HCT116 (cell line): ENCODE measurements at regions not wholly inside any gene's neighbourhood (a gene's known extent, or its start where the extent isn't known, plus 50 kb on each side); places are given as distances from the start of the nearest gene placed in this dataset.

Experiments used
- EZH2phosphoT487 ChIP-seq: fragments of 200-600 bp; IDR thresholded peaks from 2 replicates; pipeline ENCODE4 v1.6.1; 2018; ENCODE audit warnings: antibody characterized with exemption, borderline replicate concordance
- POLR2AphosphoS5 ChIP-seq: IDR thresholded peaks from 2 replicates; pipeline ENCODE4 v1.6.1; 2011; ENCODE audit warnings: mild to moderate bottlenecking, low read depth, low read length, moderate library complexity
- SIN3A ChIP-seq: IDR thresholded peaks from 2 replicates; pipeline ENCODE4 v1.6.1; 2012; ENCODE audit warnings: low read depth
- SP1 ChIP-seq: IDR thresholded peaks from 2 replicates; pipeline ENCODE4 v1.6.1; 2012; ENCODE audit warnings: low read depth
- TF ChIP-seq, protein P1 (sequence below), 3 experiments: fragments of 200-600 bp in 1 of 3; sonication (generic) in 1 of 3; IDR thresholded peaks in 2 of 3; conservative IDR thresholded peaks in 1 of 3; 2 replicates each; pipeline ENCODE4 v1.5.1; 2012 to 2017; ENCODE audit warnings: low read depth in 2 of 3, low read length in 2 of 3, antibody characterized with exemption in 1 of 3, borderline replicate concordance in 1 of 3, control low read depth in 1 of 3, mild to moderate bottlenecking in 1 of 3, mixed read lengths in 1 of 3, mixed run types in 1 of 3, moderate library complexity in 1 of 3; ENCODE audit not compliant: insufficient read depth in 1 of 3
- TF ChIP-seq, protein P2 (sequence below): IDR thresholded peaks from 2 replicates; pipeline ENCODE4 v1.6.1; 2012; ENCODE audit warnings: low read depth
- TF ChIP-seq, protein P3 (sequence below): IDR thresholded peaks from 2 replicates; pipeline ENCODE4 v1.6.1; 2012

DNA sequence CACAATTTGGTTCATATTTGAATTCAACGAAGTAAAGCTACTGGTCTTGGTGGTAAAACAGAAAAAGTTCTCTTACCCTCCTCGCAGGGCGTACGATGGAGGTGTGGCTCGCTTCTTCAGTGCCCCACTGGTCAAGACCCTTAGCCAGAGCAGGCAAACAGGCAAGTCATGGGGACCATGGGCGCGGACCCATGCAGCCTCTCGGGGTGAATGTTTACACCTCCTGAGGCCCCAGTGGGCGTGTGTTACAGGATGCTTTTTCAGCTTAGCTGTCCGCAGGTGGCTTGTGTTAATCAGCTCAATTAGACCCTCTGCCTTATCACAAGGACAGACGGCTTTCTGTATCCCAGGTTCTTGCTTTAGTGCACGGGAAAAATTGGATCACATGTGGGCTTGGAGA lies 991.8 kb downstream of the GBE1 start:
- TF ChIP-seq SIN3A (no peak), POLR2AphosphoS5 (no peak), SP1 (no peak), EZH2phosphoT487 (no peak)
- TF ChIP-seq, protein P1, sequence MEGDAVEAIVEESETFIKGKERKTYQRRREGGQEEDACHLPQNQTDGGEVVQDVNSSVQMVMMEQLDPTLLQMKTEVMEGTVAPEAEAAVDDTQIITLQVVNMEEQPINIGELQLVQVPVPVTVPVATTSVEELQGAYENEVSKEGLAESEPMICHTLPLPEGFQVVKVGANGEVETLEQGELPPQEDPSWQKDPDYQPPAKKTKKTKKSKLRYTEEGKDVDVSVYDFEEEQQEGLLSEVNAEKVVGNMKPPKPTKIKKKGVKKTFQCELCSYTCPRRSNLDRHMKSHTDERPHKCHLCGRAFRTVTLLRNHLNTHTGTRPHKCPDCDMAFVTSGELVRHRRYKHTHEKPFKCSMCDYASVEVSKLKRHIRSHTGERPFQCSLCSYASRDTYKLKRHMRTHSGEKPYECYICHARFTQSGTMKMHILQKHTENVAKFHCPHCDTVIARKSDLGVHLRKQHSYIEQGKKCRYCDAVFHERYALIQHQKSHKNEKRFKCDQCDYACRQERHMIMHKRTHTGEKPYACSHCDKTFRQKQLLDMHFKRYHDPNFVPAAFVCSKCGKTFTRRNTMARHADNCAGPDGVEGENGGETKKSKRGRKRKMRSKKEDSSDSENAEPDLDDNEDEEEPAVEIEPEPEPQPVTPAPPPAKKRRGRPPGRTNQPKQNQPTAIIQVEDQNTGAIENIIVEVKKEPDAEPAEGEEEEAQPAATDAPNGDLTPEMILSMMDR (IDR thresholded peaks at IDR 0.05 in 2 of 3, conservative IDR thresholded peaks at IDR 0.05 in 1 of 3; ENCODE audit: borderline replicate concordance in 1 of 3, insufficient read depth in 1 of 3, low read depth in 2 of 3, low read length in 2 of 3), result no peak
- TF ChIP-seq, protein P2, sequence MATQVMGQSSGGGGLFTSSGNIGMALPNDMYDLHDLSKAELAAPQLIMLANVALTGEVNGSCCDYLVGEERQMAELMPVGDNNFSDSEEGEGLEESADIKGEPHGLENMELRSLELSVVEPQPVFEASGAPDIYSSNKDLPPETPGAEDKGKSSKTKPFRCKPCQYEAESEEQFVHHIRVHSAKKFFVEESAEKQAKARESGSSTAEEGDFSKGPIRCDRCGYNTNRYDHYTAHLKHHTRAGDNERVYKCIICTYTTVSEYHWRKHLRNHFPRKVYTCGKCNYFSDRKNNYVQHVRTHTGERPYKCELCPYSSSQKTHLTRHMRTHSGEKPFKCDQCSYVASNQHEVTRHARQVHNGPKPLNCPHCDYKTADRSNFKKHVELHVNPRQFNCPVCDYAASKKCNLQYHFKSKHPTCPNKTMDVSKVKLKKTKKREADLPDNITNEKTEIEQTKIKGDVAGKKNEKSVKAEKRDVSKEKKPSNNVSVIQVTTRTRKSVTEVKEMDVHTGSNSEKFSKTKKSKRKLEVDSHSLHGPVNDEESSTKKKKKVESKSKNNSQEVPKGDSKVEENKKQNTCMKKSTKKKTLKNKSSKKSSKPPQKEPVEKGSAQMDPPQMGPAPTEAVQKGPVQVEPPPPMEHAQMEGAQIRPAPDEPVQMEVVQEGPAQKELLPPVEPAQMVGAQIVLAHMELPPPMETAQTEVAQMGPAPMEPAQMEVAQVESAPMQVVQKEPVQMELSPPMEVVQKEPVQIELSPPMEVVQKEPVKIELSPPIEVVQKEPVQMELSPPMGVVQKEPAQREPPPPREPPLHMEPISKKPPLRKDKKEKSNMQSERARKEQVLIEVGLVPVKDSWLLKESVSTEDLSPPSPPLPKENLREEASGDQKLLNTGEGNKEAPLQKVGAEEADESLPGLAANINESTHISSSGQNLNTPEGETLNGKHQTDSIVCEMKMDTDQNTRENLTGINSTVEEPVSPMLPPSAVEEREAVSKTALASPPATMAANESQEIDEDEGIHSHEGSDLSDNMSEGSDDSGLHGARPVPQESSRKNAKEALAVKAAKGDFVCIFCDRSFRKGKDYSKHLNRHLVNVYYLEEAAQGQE, result no peak
- TF ChIP-seq, protein P3, sequence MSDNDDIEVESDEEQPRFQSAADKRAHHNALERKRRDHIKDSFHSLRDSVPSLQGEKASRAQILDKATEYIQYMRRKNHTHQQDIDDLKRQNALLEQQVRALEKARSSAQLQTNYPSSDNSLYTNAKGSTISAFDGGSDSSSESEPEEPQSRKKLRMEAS, result no peak
